H9 (cell line): ENCODE measurements at regions not wholly inside any gene's neighbourhood (a gene's known extent, or its start where the extent isn't known, plus 50 kb on each side); places are given as distances from the start of the nearest gene placed in this dataset.

Source experiments
- DNase-seq: peaks from one replicate; pipeline ENCODE4 v3.0.0-alpha.2; 2017
- H2AFZ ChIP-seq: one replicate; pipeline ENCODE4 v1.6.1; 2013; ENCODE audit warnings: mild to moderate bottlenecking, low read length, control low read depth, moderate library complexity
- H2AK5ac ChIP-seq: 2 replicates; pipeline ENCODE4 v1.6.1; 2013; ENCODE audit warnings: low read length, control low read depth, mixed read lengths; ENCODE audit not compliant: insufficient read length
- H2BK120ac ChIP-seq: one replicate; pipeline ENCODE4 v1.6.1; 2013; ENCODE audit warnings: low read depth, mild to moderate bottlenecking, low read length, control low read depth, inconsistent platforms; ENCODE audit not compliant: poor library complexity, severe bottlenecking
- H2BK12ac ChIP-seq: 2 replicates; pipeline ENCODE4 v1.6.1; 2013; ENCODE audit warnings: low read length, control low read depth, mixed read lengths, low read depth; ENCODE audit not compliant: insufficient read length
- H2BK15ac ChIP-seq: 2 replicates; pipeline ENCODE4 v1.6.1; 2013; ENCODE audit warnings: low read depth, low read length, control low read depth
- H2BK20ac ChIP-seq: one replicate; pipeline ENCODE4 v1.6.1; 2013; ENCODE audit warnings: low read depth, mild to moderate bottlenecking, low read length, control low read depth, inconsistent platforms; ENCODE audit not compliant: poor library complexity, severe bottlenecking
- H2BK5ac ChIP-seq: 2 replicates; pipeline ENCODE4 v1.6.1; 2013; ENCODE audit warnings: low read length, control low read depth, mixed read lengths; ENCODE audit not compliant: insufficient read length
- H3K14ac ChIP-seq: 2 replicates; pipeline ENCODE4 v1.6.1; 2013; ENCODE audit warnings: low read length, control low read depth; ENCODE audit not compliant: insufficient read depth
- H3K18ac ChIP-seq: 2 replicates; pipeline ENCODE4 v1.6.1; 2013; ENCODE audit warnings: low read depth, mild to moderate bottlenecking, mixed read lengths, low read length, control low read depth; ENCODE audit not compliant: insufficient read length
- H3K23ac ChIP-seq: 2 replicates; pipeline ENCODE4 v1.6.1; 2013; ENCODE audit warnings: low read length, control low read depth, mixed read lengths, low read depth; ENCODE audit not compliant: insufficient read length
- H3K23me2 ChIP-seq: 2 replicates; pipeline ENCODE4 v1.6.1; 2013; ENCODE audit warnings: low read depth, mild to moderate bottlenecking, mixed read lengths, low read length, control low read depth; ENCODE audit not compliant: insufficient read length, poor library complexity, severe bottlenecking
- H3K27ac ChIP-seq: 2 replicates; pipeline ENCODE4 v1.5.1; 2013; ENCODE audit warnings: low read length, control low read depth, mixed read lengths, low read depth; ENCODE audit not compliant: insufficient read length
- H3K27me3 ChIP-seq: 2 replicates; pipeline ENCODE4 v1.6.1; 2013; ENCODE audit warnings: low read length, control low read depth, inconsistent platforms; ENCODE audit not compliant: insufficient read depth
- H3K4ac ChIP-seq: 2 replicates; pipeline ENCODE4 v1.6.1; 2013; ENCODE audit warnings: low read depth, mild to moderate bottlenecking, control low read depth, inconsistent platforms, low read length, moderate library complexity
- H3K4me1 ChIP-seq: 2 replicates; pipeline ENCODE4 v1.6.1; 2013; ENCODE audit warnings: low read length, control low read depth, inconsistent platforms; ENCODE audit not compliant: insufficient read depth
- H3K4me2 ChIP-seq: 2 replicates; pipeline ENCODE4 v1.6.1; 2013; ENCODE audit warnings: low read length, control low read depth, mixed read lengths; ENCODE audit not compliant: insufficient read length, insufficient read depth
- H3K56ac ChIP-seq: 2 replicates; pipeline ENCODE4 v1.6.1; 2013; ENCODE audit warnings: low read depth, mild to moderate bottlenecking, mixed read lengths, low read length, control low read depth; ENCODE audit not compliant: insufficient read length
- H3K79me1 ChIP-seq: 2 replicates; pipeline ENCODE4 v1.6.1; 2013; ENCODE audit warnings: low read depth, mild to moderate bottlenecking, moderate library complexity, low read length, control low read depth, inconsistent platforms; ENCODE audit not compliant: insufficient read depth, poor library complexity, severe bottlenecking
- H3K79me2 ChIP-seq: 2 replicates; pipeline ENCODE4 v1.6.1; 2013; ENCODE audit warnings: low read length, control low read depth, inconsistent platforms; ENCODE audit not compliant: insufficient read depth
- H3K9ac ChIP-seq: 2 replicates; pipeline ENCODE4 v1.6.1; 2013; ENCODE audit warnings: low read length, control low read depth, mixed read lengths; ENCODE audit not compliant: insufficient read length; ENCODE audit errors: extremely low read depth
- H3K9me3 ChIP-seq: one replicate; pipeline ENCODE4 v1.6.1; 2013; ENCODE audit warnings: low read depth, low read length, inconsistent platforms; ENCODE audit not compliant: control insufficient read depth
- H3T11ph ChIP-seq: one replicate; pipeline ENCODE4 v1.6.1; 2013; ENCODE audit warnings: mild to moderate bottlenecking, low read length, control low read depth, inconsistent platforms
- H4K20me1 ChIP-seq: one replicate; pipeline ENCODE4 v1.6.1; 2013; ENCODE audit not compliant: control insufficient read depth, insufficient read length, insufficient read depth
- H4K5ac ChIP-seq: 2 replicates; pipeline ENCODE4 v1.6.1; 2013; ENCODE audit warnings: low read depth, mild to moderate bottlenecking, mixed read lengths, low read length, control low read depth; ENCODE audit not compliant: insufficient read length
- H4K8ac ChIP-seq: replicated peaks from 2 replicates; pipeline ENCODE4 v1.6.1; 2013; ENCODE audit warnings: low read length, control low read depth, mixed read lengths, low read depth; ENCODE audit not compliant: insufficient read length
- H4K91ac ChIP-seq: 2 replicates; pipeline ENCODE4 v1.6.1; 2013; ENCODE audit warnings: low read depth, mild to moderate bottlenecking, moderate library complexity, mixed read lengths, low read length, control low read depth; ENCODE audit not compliant: insufficient read length
- H3K27ac Mint-ChIP-seq, 3 experiments: 2 replicates in 2 of 3; 3 replicates in 1 of 3; pipeline ENCODE4 v1.8.0; 2020 to 2021; ENCODE audit warnings: mixed read lengths in 3 of 3, mild to moderate bottlenecking in 1 of 3, moderate library complexity in 1 of 3
- H3K27me3 Mint-ChIP-seq: 2 replicates; pipeline ENCODE4 v1.8.0; 2021; ENCODE audit warnings: low read depth, mild to moderate bottlenecking, moderate library complexity, mixed read lengths
- H3K36me3 Mint-ChIP-seq, 3 experiments: 2 replicates in 2 of 3; 3 replicates in 1 of 3; pipeline ENCODE4 v1.8.0; 2020 to 2021; ENCODE audit warnings: low read depth in 3 of 3, mixed read lengths in 3 of 3; ENCODE audit not compliant: insufficient read depth in 1 of 3
- H3K4me1 Mint-ChIP-seq, 2 experiments: 2 replicates each; pipeline ENCODE4 v1.8.0; 2020; ENCODE audit warnings: mixed read lengths in 2 of 2
- H3K4me3 Mint-ChIP-seq, 2 experiments: 2 replicates in 1 of 2; 3 replicates in 1 of 2; pipeline ENCODE4 v1.8.0; 2020 to 2021; ENCODE audit warnings: mild to moderate bottlenecking in 2 of 2, mixed read lengths in 2 of 2, moderate library complexity in 1 of 2
- H3K9me3 Mint-ChIP-seq, 2 experiments: 2 replicates in 1 of 2; 3 replicates in 1 of 2; pipeline ENCODE4 v1.8.0; 2020; ENCODE audit warnings: mild to moderate bottlenecking in 2 of 2, mixed read lengths in 2 of 2, moderate library complexity in 1 of 2
- WGBS: extraction: QIAGEN DNeasy Blood & Tissue Kit; methylation state at CpG from one replicate; pipeline ENCODE4 v1.1.7; 2013; ENCODE audit warnings: missing lambda C conversion rate, low lambda C conversion rate, mixed read lengths; ENCODE audit not compliant: insufficient read length; ENCODE audit errors: extremely low coverage; 5-methylcytosine and 5-hydroxymethylcytosine counted together
- TF ChIP-seq, protein P1 (sequence below): fragments of 200-600 bp; sonication (generic); conservative IDR thresholded peaks from 3 replicates; pipeline ENCODE4 v1.8.0; 2021; ENCODE audit warnings: antibody characterized with exemption, mild to moderate bottlenecking

DNA sequence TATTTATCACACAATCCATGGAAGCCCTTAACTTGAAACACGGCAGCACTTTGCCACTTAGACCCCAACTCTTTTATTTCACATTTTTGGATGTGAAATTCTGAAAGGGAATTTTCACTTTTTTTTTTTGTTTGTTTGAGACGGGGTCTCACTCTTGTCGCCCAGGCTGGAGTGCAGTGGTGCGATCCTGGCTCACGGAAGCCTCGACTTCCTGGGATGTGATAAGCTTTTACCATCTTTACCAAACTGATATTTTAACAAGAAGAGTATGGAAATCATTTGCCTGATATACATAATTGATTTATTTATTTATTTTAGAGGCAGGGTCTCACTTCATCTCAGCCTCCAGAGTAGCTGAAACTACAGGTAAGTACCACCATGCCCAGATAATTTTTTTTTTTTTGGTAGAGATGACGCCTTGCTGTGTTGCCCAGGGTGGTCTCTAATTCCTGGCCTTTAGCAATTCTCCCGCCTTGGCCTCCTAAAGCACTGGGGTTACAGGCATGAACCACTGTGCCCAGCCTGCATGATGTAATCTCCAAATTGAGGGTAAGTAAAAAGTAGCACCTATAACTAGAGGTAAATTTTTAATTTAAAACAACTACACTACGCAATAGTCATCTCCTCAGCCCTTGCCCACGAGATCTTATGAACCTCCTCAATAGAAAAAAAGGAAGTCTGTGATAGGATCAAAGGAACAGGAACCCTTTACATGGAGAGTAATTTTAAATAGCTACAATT is 180.7 kb upstream of the KLF14 start:
- no CpG with 5 or more reads among the region's 10 CpGs for WGBS
- Histone ChIP-seq H2BK15ac (no peak overlapping the region), H3K56ac (no peak overlapping the region), H4K91ac (no peak overlapping the region), H4K5ac (no peak overlapping the region), H3K9me3 (no peaks in the 10 kb centered on the region), H3K79me1 (no peaks in the 10 kb centered on the region), H3K14ac (no peak overlapping the region), H2BK5ac (no peak overlapping the region), H2BK12ac (no peak overlapping the region), H3K18ac (no peak overlapping the region), H4K20me1 (no peaks in the 10 kb centered on the region), H3K27me3 (no peaks in the 10 kb centered on the region), H3K4ac (no peak overlapping the region), H2BK20ac (no peak overlapping the region), H4K8ac (no peak overlapping the region), H3T11ph (no peak overlapping the region), H2AK5ac (no peak overlapping the region), H3K23ac (no peak overlapping the region), H2BK120ac (no peak overlapping the region), H3K27ac (no peak overlapping the region), H3K4me1 (peaks cover 25% of the 10 kb centered on the region; the same call in 1 of the 2 replicates), H2AFZ (no peak overlapping the region), H3K79me2 (no peaks in the 10 kb centered on the region), H3K9ac (no peak overlapping the region), H3K23me2 (peaks cover 4% of the 10 kb centered on the region), H3K4me2 (no peak overlapping the region)
- no peak for DNase-seq
- no peaks in the 10 kb centered on the region for H3K36me3 Mint-ChIP-seq
- H3K27ac Mint-ChIP-seq = peak overlapping the region; percentile 55 to 78 (median 62); a peak in 4 of 7 replicates
- H3K9me3 Mint-ChIP-seq = no peaks in the 10 kb centered on the region
- no peaks in the 10 kb centered on the region for H3K27me3 Mint-ChIP-seq
- TF ChIP-seq, protein P1, sequence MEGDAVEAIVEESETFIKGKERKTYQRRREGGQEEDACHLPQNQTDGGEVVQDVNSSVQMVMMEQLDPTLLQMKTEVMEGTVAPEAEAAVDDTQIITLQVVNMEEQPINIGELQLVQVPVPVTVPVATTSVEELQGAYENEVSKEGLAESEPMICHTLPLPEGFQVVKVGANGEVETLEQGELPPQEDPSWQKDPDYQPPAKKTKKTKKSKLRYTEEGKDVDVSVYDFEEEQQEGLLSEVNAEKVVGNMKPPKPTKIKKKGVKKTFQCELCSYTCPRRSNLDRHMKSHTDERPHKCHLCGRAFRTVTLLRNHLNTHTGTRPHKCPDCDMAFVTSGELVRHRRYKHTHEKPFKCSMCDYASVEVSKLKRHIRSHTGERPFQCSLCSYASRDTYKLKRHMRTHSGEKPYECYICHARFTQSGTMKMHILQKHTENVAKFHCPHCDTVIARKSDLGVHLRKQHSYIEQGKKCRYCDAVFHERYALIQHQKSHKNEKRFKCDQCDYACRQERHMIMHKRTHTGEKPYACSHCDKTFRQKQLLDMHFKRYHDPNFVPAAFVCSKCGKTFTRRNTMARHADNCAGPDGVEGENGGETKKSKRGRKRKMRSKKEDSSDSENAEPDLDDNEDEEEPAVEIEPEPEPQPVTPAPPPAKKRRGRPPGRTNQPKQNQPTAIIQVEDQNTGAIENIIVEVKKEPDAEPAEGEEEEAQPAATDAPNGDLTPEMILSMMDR = no peak
- H3K4me1 Mint-ChIP-seq = peaks cover 65 to 71% of the 10 kb centered on the region in 2 experiments
- H3K4me3 Mint-ChIP-seq = no peak overlapping the region
